Smooth muscle cell (in vitro differentiated cells): ENCODE measurements at regions not wholly inside any gene's neighbourhood (a gene's known extent, or its start where the extent isn't known, plus 50 kb on each side); places are given as distances from the start of the nearest gene placed in this dataset.
"Not testable (repeated sequence)": the region's sequence is repeated elsewhere in the genome, so short reads cannot be mapped to it uniquely, and the experiment has no call there.

Experiments
- DNase-seq: peaks from one replicate; lab custom pipeline; 2025; ENCODE audit not compliant: unreplicated experiment; lab: John Stamatoyannopoulos, UW
- H2AFZ ChIP-seq: fragments of 200-600 bp; sonication (generic); 2 replicates; pipeline ENCODE4 v1.6.0; 2016; ENCODE audit warnings: antibody characterized with exemption, low read depth, mild to moderate bottlenecking
- H3F3A ChIP-seq: fragments of 200-600 bp; sonication (generic); 2 replicates; pipeline ENCODE4 v1.6.0; 2017; ENCODE audit warnings: antibody characterized with exemption, low read depth
- H3K27ac ChIP-seq: fragments of 200-600 bp; sonication (generic); 2 replicates; pipeline ENCODE4 v1.5.1; 2016; ENCODE audit warnings: low read depth, mild to moderate bottlenecking
- H3K27me3 ChIP-seq: fragments of 200-600 bp; sonication (generic); 2 replicates; pipeline ENCODE4 v1.6.1; 2016; ENCODE audit warnings: low read depth, mild to moderate bottlenecking
- H3K36me3 ChIP-seq: fragments of 200-600 bp; sonication (generic); 2 replicates; pipeline ENCODE4 v1.5.1; 2016; ENCODE audit warnings: low read depth
- H3K4me1 ChIP-seq: fragments of 200-600 bp; sonication (generic); 2 replicates; pipeline ENCODE4 v1.5.1; 2016; ENCODE audit warnings: low read depth
- H3K4me2 ChIP-seq: fragments of 200-600 bp; sonication (generic); 2 replicates; pipeline ENCODE4 v1.6.0; 2016; ENCODE audit warnings: mild to moderate bottlenecking
- H3K4me3 ChIP-seq: fragments of 200-600 bp; sonication (generic); 2 replicates; pipeline ENCODE4 v1.5.1; 2016; ENCODE audit warnings: mild to moderate bottlenecking
- H3K79me2 ChIP-seq: fragments of 200-600 bp; sonication (generic); 2 replicates; pipeline ENCODE4 v1.6.0; 2016; ENCODE audit warnings: low read depth, mild to moderate bottlenecking
- H3K9ac ChIP-seq: fragments of 200-600 bp; sonication (generic); 2 replicates; pipeline ENCODE4 v1.6.0; 2016; ENCODE audit warnings: low read depth
- H3K9me3 ChIP-seq: fragments of 200-600 bp; sonication (generic); replicated peaks from 2 replicates; pipeline ENCODE4 v1.5.1; 2016; ENCODE audit warnings: low read depth
- H4K20me1 ChIP-seq: fragments of 200-600 bp; sonication (generic); 2 replicates; pipeline ENCODE4 v1.6.0; 2016; ENCODE audit warnings: low read depth
- WGBS: methylation state at CpG from one replicate; pipeline ENCODE4 v1.1.7; 2016; ENCODE audit warnings: low lambda C conversion rate; 5-methylcytosine and 5-hydroxymethylcytosine counted together
- TF ChIP-seq, protein P1 (sequence below): fragments of 200-600 bp; sonication (generic); IDR thresholded peaks from 2 replicates; pipeline ENCODE4 v1.5.1; 2017; ENCODE audit warnings: borderline replicate concordance, mild to moderate bottlenecking, antibody characterized with exemption; ENCODE audit not compliant: insufficient read depth, poor library complexity, severe bottlenecking

- H3K9ac ChIP-seq, result no peak overlapping the region
- peaks cover 6% of the 10 kb centered on the region for H3K9me3 ChIP-seq
- no peak overlapping the region for H3K4me3 ChIP-seq
- no peaks in the 10 kb centered on the region for H3F3A ChIP-seq
- H3K27ac ChIP-seq, result no peak overlapping the region
- TF ChIP-seq, protein P1, sequence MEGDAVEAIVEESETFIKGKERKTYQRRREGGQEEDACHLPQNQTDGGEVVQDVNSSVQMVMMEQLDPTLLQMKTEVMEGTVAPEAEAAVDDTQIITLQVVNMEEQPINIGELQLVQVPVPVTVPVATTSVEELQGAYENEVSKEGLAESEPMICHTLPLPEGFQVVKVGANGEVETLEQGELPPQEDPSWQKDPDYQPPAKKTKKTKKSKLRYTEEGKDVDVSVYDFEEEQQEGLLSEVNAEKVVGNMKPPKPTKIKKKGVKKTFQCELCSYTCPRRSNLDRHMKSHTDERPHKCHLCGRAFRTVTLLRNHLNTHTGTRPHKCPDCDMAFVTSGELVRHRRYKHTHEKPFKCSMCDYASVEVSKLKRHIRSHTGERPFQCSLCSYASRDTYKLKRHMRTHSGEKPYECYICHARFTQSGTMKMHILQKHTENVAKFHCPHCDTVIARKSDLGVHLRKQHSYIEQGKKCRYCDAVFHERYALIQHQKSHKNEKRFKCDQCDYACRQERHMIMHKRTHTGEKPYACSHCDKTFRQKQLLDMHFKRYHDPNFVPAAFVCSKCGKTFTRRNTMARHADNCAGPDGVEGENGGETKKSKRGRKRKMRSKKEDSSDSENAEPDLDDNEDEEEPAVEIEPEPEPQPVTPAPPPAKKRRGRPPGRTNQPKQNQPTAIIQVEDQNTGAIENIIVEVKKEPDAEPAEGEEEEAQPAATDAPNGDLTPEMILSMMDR, result no peak
- no peaks in the 10 kb centered on the region for H3K4me1 ChIP-seq
- WGBS, result 62% methylated on average over 2 of the region's 2 CpGs
- no peaks in the 10 kb centered on the region for H4K20me1 ChIP-seq
- H3K27me3 ChIP-seq, result no peaks in the 10 kb centered on the region
- no peak overlapping the region for H3K4me2 ChIP-seq
- no peaks in the 10 kb centered on the region for H3K79me2 ChIP-seq
- no peak for DNase-seq
- no peak overlapping the region for H2AFZ ChIP-seq
- no peaks in the 10 kb centered on the region for H3K36me3 ChIP-seq
Observed at GRCh38 chrX:35432056-35432455, 366.1 kb upstream of the MAGEB16 start.

- no peaks in the 10 kb centered on the region for H3K27me3 ChIP-seq
- H3K36me3 ChIP-seq, result no peaks in the 10 kb centered on the region
- no peak for DNase-seq
- 31% methylated on average over 3 of the region's 3 CpGs for WGBS
- H3K79me2 ChIP-seq, result no peaks in the 10 kb centered on the region
- peaks cover 8% of the 10 kb centered on the region for H3K9me3 ChIP-seq
- no peaks in the 10 kb centered on the region for H3F3A ChIP-seq
- no peak overlapping the region for H3K27ac ChIP-seq
- no peak overlapping the region for H3K4me2 ChIP-seq
- H3K4me3 ChIP-seq, result no peak overlapping the region
- no peaks in the 10 kb centered on the region for H4K20me1 ChIP-seq
- TF ChIP-seq, protein P1, result no peak
- H3K4me1 ChIP-seq, result no peaks in the 10 kb centered on the region
- no peak overlapping the region for H2AFZ ChIP-seq
- no peak overlapping the region for H3K9ac ChIP-seq
Observed at GRCh38 chrX:35439034-35439660, 359.0 kb upstream of the MAGEB16 start.

- H3K36me3 ChIP-seq, result no peaks in the 10 kb centered on the region
- no peak overlapping the region for H2AFZ ChIP-seq
- no peak overlapping the region for H3K4me2 ChIP-seq
- no peaks in the 10 kb centered on the region for H4K20me1 ChIP-seq
- H3K27me3 ChIP-seq, result no peaks in the 10 kb centered on the region
- no peak overlapping the region for H3K27ac ChIP-seq
- H3K4me3 ChIP-seq, result no peak overlapping the region
- H3F3A ChIP-seq, result no peaks in the 10 kb centered on the region
- no peak for DNase-seq
- WGBS, result 66% methylated on average over 2 of the region's 2 CpGs
- H3K9me3 ChIP-seq, result peaks cover 8% of the 10 kb centered on the region
- TF ChIP-seq, protein P1, result no peak
- H3K9ac ChIP-seq, result no peak overlapping the region
- H3K79me2 ChIP-seq, result no peaks in the 10 kb centered on the region
- H3K4me1 ChIP-seq, result no peaks in the 10 kb centered on the region
Observed at GRCh38 chrX:35439692-35440091, 358.4 kb upstream of the MAGEB16 start.

DNA sequence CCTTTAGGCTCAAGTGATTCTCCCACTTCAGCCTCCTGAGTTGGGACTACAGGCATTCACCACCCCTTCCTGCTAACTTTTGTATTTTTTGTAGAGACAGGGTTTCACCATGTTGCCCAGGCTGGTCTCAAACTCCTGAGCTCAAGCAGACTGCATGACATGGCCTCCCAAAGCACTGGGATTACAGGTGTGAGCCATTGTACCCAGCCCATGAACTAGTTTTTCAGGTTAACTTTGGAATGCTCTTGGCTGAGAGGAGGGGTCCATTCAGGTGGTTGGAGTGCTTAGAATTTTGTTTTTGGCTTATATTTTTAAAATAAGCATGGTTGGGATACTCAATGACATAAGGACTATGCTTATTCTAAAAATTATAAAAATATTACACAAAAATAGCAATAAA, 355.7 kb upstream of the MAGEB16 start:
- Histone ChIP-seq H3K79me2 (no peaks in the 10 kb centered on the region), H3K4me3 (no peak overlapping the region), H3K27ac (no peak overlapping the region), H4K20me1 (no peaks in the 10 kb centered on the region), H3K9me3 (peaks cover under 1% of the 10 kb centered on the region), H3K36me3 (no peaks in the 10 kb centered on the region), H3F3A (no peaks in the 10 kb centered on the region), H3K4me1 (no peaks in the 10 kb centered on the region), H2AFZ (no peak overlapping the region), H3K9ac (no peak overlapping the region), H3K4me2 (no peak overlapping the region), H3K27me3 (no peaks in the 10 kb centered on the region)
- TF ChIP-seq, protein P1, result no peak
- no peak for DNase-seq

GRCh38 chrX:35443091-35443582, 355.0 kb upstream of the MAGEB16 start:
- not testable (repeated sequence) for H3K27ac ChIP-seq

More at GRCh38 chrX:35443091-35443582, 355.0 kb upstream of the MAGEB16 start:
- not testable (repeated sequence) for H3K4me2 ChIP-seq, H2AFZ ChIP-seq, H3K9ac ChIP-seq, H3F3A ChIP-seq, H3K4me1 ChIP-seq, H4K20me1 ChIP-seq, DNase-seq, H3K9me3 ChIP-seq, H3K27me3 ChIP-seq, H3K79me2 ChIP-seq, H3K36me3 ChIP-seq, H3K4me3 ChIP-seq
- 74% methylated on average over 3 of the region's 3 CpGs for WGBS
